ENCODE measurements at regions not wholly inside any gene's neighbourhood (a gene's known extent, or its start where the extent isn't known, plus 50 kb on each side); places are given as distances from the start of the nearest gene placed in this dataset.
"Not testable (repeated sequence)": the region's sequence is repeated elsewhere in the genome, so short reads cannot be mapped to it uniquely, and the experiment has no call there.

GRCh38 chr14:66005900-66006434, 480.2 kb upstream of the CCDC196 start:
- CTCF ChIA-PET, result interaction anchor here (0.8 kb wide), 1 partner anchor 45 kb away, joined by 3 read pairs; no protein-coding TSS in a partner anchor
- peaks cover 5% of the 10 kb centered on the region for H3K36me3 Mint-ChIP-seq
- peaks cover 2% of the 10 kb centered on the region for H3K27me3 Mint-ChIP-seq
- peaks cover 7% of the 10 kb centered on the region for H3K9me3 Mint-ChIP-seq
- H3K4me1 Mint-ChIP-seq (ENCODE audit: low read depth), result no peaks in the 10 kb centered on the region
- intact Hi-C loops (cut with micrococcal nuclease), result no loop called here
- POLR2A ChIA-PET, result no interaction called here
- no peak overlapping the region for H3K4me3 Mint-ChIP-seq
- no peak for DNase-seq
- H3K27ac Mint-ChIP-seq, result no peak overlapping the region

GRCh38 chr14:66008631-66009030, 477.5 kb upstream of the CCDC196 start:
- Mint-ChIP-seq H3K36me3 (no peaks in the 10 kb centered on the region), H3K4me3 (no peak overlapping the region), H3K9me3 (no peaks in the 10 kb centered on the region), H3K27me3 (peaks cover 3% of the 10 kb centered on the region), H3K27ac (no peak overlapping the region), H3K4me1 (ENCODE audit: low read depth) (peaks cover 6% of the 10 kb centered on the region)
- CTCF ChIA-PET, result interaction anchor here (1.0 to 1.1 kb wide), 2 partner anchors 50 to 62 kb away, joined by 3 to 4 read pairs; no protein-coding TSS in a partner anchor
- POLR2A ChIA-PET, result no interaction called here
- no peak for DNase-seq
- intact Hi-C loops (cut with micrococcal nuclease), result no loop called here

GRCh38 chr14:66009089-66009488, 477.1 kb upstream of the CCDC196 start:
- Mint-ChIP-seq H3K9me3 (no peaks in the 10 kb centered on the region), H3K4me1 (ENCODE audit: low read depth) (peaks cover 6% of the 10 kb centered on the region), H3K4me3 (no peak overlapping the region), H3K27me3 (peaks cover 3% of the 10 kb centered on the region), H3K27ac (no peak overlapping the region), H3K36me3 (no peaks in the 10 kb centered on the region)
- ChIA-PET POLR2A (no interaction called here), CTCF (interaction anchor here (1.0 to 1.1 kb wide), 2 partner anchors 50 to 61 kb away, joined by 3 to 4 read pairs; no protein-coding TSS in a partner anchor)
- intact Hi-C loops (cut with micrococcal nuclease), result no loop called here
- no peak for DNase-seq

- Mint-ChIP-seq H3K4me3 (no peak overlapping the region), H3K27me3 (peaks cover 3% of the 10 kb centered on the region), H3K9me3 (no peaks in the 10 kb centered on the region), H3K36me3 (no peaks in the 10 kb centered on the region), H3K4me1 (ENCODE audit: low read depth) (peaks cover 6% of the 10 kb centered on the region), H3K27ac (no peak overlapping the region)
- ChIA-PET POLR2A (no interaction called here), CTCF (no interaction called here)
- intact Hi-C loops (cut with micrococcal nuclease), result no loop called here
- no peak for DNase-seq
Measured at GRCh38 chr14:66010695-66011094, 475.5 kb upstream of the CCDC196 start.

- Mint-ChIP-seq H3K27me3 (peaks cover 4% of the 10 kb centered on the region), H3K27ac (no peak overlapping the region), H3K36me3 (no peaks in the 10 kb centered on the region), H3K4me1 (ENCODE audit: low read depth) (peaks cover 6% of the 10 kb centered on the region), H3K4me3 (no peak overlapping the region), H3K9me3 (no peaks in the 10 kb centered on the region)
- ChIA-PET CTCF (no interaction called here), POLR2A (no interaction called here)
- no peak for DNase-seq
- intact Hi-C loops (cut with micrococcal nuclease), result no loop called here
Measured at GRCh38 chr14:66011855-66012254, 474.3 kb upstream of the CCDC196 start.

- H3K4me3 Mint-ChIP-seq; DNase-seq; H3K27me3 Mint-ChIP-seq; CTCF ChIA-PET; H3K36me3 Mint-ChIP-seq; POLR2A ChIA-PET; intact Hi-C loops (cut with micrococcal nuclease); H3K9me3 Mint-ChIP-seq; H3K4me1 Mint-ChIP-seq (ENCODE audit: low read depth); H3K27ac Mint-ChIP-seq: not testable (repeated sequence)
Measured at GRCh38 chr14:66013607-66014006, 472.6 kb upstream of the CCDC196 start.

GRCh38 chr14:66015071-66015780, 470.9 kb upstream of the CCDC196 start:
- H3K27ac Mint-ChIP-seq, result no peak overlapping the region
- POLR2A ChIA-PET, result no interaction called here
- no peaks in the 10 kb centered on the region for H3K9me3 Mint-ChIP-seq
- CTCF ChIA-PET, result no interaction called here
- H3K36me3 Mint-ChIP-seq, result no peaks in the 10 kb centered on the region
- peaks cover 4% of the 10 kb centered on the region for H3K27me3 Mint-ChIP-seq
- intact Hi-C loops (cut with micrococcal nuclease), result no loop called here
- peaks cover 6% of the 10 kb centered on the region for H3K4me1 Mint-ChIP-seq (ENCODE audit: low read depth)
- no peak for DNase-seq
- H3K4me3 Mint-ChIP-seq, result no peak overlapping the region

- Mint-ChIP-seq H3K4me3 (no peak overlapping the region), H3K27me3 (peaks cover 2% of the 10 kb centered on the region), H3K4me1 (ENCODE audit: low read depth) (no peaks in the 10 kb centered on the region), H3K27ac (no peak overlapping the region), H3K9me3 (no peaks in the 10 kb centered on the region), H3K36me3 (no peaks in the 10 kb centered on the region)
- CTCF ChIA-PET, result interaction anchor here (0.8 to 1.3 kb wide), 2 partner anchors 57 to 59 kb away, joined by 3 to 5 read pairs; no protein-coding TSS in a partner anchor
- intact Hi-C loops (cut with micrococcal nuclease), result no loop called here
- POLR2A ChIA-PET, result no interaction called here
- DNase-seq, result no peak
Measured at GRCh38 chr14:66017927-66018326, 468.2 kb upstream of the CCDC196 start.

GRCh38 chr14:66022526-66022925, 463.6 kb upstream of the CCDC196 start:
- CTCF ChIA-PET, result no interaction called here
- Mint-ChIP-seq H3K9me3 (peaks cover under 1% of the 10 kb centered on the region), H3K27ac (no peak overlapping the region), H3K4me3 (no peak overlapping the region), H3K4me1 (ENCODE audit: low read depth) (no peaks in the 10 kb centered on the region), H3K36me3 (no peaks in the 10 kb centered on the region), H3K27me3 (no peaks in the 10 kb centered on the region)
- POLR2A ChIA-PET, result no interaction called here
- no peak for DNase-seq
- intact Hi-C loops (cut with micrococcal nuclease), result no loop called here

- Mint-ChIP-seq H3K4me3 (no peak overlapping the region), H3K4me1 (ENCODE audit: low read depth) (no peaks in the 10 kb centered on the region), H3K36me3 (peaks cover 3% of the 10 kb centered on the region), H3K27ac (no peak overlapping the region), H3K9me3 (peaks cover 15% of the 10 kb centered on the region), H3K27me3 (no peaks in the 10 kb centered on the region)
- intact Hi-C loops (cut with micrococcal nuclease), result no loop called here
- POLR2A ChIA-PET, result no interaction called here
- CTCF ChIA-PET, result no interaction called here
- no peak for DNase-seq
Measured at GRCh38 chr14:66025779-66026178, 460.4 kb upstream of the CCDC196 start.

GRCh38 chr14:66031981-66032380, 454.2 kb upstream of the CCDC196 start:
- POLR2A ChIA-PET; H3K4me3 Mint-ChIP-seq; intact Hi-C loops (cut with micrococcal nuclease); H3K27ac Mint-ChIP-seq; H3K36me3 Mint-ChIP-seq; CTCF ChIA-PET; DNase-seq; H3K27me3 Mint-ChIP-seq; H3K4me1 Mint-ChIP-seq (ENCODE audit: low read depth): not testable (repeated sequence)
- H3K9me3 Mint-ChIP-seq, result peaks cover 32% of the 10 kb centered on the region

- peaks cover 28% of the 10 kb centered on the region for H3K9me3 Mint-ChIP-seq
- CTCF ChIA-PET, result no interaction called here
- intact Hi-C loops (cut with micrococcal nuclease), result no loop called here
- DNase-seq, result no peak
- H3K27me3 Mint-ChIP-seq, result no peaks in the 10 kb centered on the region
- H3K27ac Mint-ChIP-seq, result no peak overlapping the region
- no peaks in the 10 kb centered on the region for H3K4me1 Mint-ChIP-seq (ENCODE audit: low read depth)
- H3K36me3 Mint-ChIP-seq, result peaks cover 8% of the 10 kb centered on the region
- H3K4me3 Mint-ChIP-seq, result no peak overlapping the region
- POLR2A ChIA-PET, result no interaction called here
Measured at GRCh38 chr14:66032800-66033199, 453.4 kb upstream of the CCDC196 start.

GRCh38 chr14:66036547-66036946, 449.6 kb upstream of the CCDC196 start:
- H3K4me3 Mint-ChIP-seq, result no peak overlapping the region
- H3K27ac Mint-ChIP-seq, result no peak overlapping the region
- H3K4me1 Mint-ChIP-seq (ENCODE audit: low read depth), result no peaks in the 10 kb centered on the region
- POLR2A ChIA-PET, result no interaction called here
- intact Hi-C loops (cut with micrococcal nuclease), result no loop called here
- CTCF ChIA-PET, result no interaction called here
- no peaks in the 10 kb centered on the region for H3K27me3 Mint-ChIP-seq
- H3K36me3 Mint-ChIP-seq, result peaks cover 4% of the 10 kb centered on the region
- no peak for DNase-seq
- peaks cover 10% of the 10 kb centered on the region for H3K9me3 Mint-ChIP-seq
